Fibroblast of skin of abdomen (primary cell): ENCODE measurements at regions not wholly inside any gene's neighbourhood (a gene's known extent, or its start where the extent isn't known, plus 50 kb on each side); places are given as distances from the start of the nearest gene placed in this dataset.
"Not testable (repeated sequence)": the region's sequence is repeated elsewhere in the genome, so short reads cannot be mapped to it uniquely, and the experiment has no call there.

ENCODE experiments used
- DNase-seq: peaks from one replicate; pipeline ENCODE4 v3.0.0-alpha.2; 2013

DNA sequence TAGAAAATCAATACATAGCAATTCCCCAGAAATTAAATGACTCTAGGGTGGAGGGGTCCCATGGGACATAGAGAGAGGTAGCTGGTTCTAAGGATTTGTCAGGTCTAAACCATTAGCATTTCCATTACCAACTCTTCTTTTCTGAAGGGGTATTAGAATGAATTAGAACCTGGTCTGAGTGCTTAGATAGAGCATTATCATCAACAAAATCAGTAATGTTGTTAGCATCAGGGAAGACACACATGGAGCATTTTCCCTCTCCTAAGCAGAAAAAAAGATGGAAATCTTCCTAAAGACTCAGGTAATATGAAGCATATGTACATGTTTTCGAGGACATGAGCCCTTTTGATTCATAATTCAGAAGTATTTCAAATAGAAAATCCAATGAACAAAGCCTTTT is 984.4 kb upstream of the NCAM2 start:
- no peak for DNase-seq

DNA sequence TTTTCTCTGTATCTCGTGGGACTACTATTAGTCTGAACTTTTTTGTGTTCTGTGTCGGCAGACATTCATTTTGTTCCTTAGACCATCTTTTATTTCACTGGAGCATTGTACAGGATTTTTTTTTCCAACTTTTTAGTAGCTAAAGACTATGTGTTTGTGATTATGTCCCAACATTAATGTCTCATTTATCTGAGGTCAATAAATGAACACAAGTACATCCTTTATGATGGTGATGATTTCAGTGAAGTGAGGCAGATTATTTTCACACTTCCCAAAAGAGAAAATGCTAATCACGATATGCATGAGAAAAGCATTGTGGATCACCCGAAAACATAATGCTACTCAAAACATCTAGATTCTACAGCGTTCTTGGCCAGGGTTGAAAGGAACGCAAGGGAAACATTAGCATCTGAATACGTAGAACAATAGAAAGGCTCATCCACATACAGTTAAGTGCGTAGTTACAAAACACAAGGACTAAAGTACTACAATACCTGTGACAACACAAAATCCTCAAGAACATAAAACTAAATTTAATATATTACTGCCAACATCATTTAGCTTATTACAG is 981.7 kb upstream of the NCAM2 start:
- no peak for DNase-seq

DNA sequence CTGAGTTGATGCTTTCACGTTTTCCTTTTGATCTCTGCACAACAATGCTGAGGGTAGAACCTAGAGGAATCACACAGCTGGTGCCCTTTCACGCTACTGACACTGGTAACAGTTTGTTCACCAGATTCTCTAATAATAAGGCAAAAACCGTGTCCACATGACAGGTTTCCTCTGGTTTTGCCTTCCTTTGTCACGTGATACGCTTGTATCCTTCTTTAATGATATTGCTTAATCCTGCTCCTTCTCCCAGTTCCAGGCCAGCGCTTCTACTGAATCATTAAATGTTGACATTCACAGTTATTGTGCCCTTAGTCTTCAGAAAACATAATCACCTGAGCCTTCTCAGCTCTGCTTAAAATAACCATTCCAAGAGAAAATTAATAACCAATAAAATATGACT is 978.2 kb upstream of the NCAM2 start:
- no peak for DNase-seq

DNA sequence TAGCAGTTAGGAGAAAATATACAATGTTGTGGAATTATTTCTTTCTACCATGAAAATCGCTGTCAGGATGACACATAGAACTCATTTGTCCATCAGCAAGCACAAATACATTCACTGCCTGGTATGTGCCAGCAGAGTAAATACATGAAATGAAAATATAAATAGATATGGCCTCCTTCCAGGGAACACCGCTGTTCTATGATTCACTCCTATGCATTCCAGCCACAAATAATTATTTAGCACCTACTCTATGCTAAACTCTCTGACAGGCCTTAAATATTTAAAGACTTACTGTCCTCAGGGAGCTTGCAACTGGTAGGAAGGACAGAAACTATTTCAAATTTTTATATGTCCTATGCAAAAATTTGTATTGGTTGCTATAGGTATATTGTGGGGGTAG is 975.0 kb upstream of the NCAM2 start:
- no peak for DNase-seq

DNA sequence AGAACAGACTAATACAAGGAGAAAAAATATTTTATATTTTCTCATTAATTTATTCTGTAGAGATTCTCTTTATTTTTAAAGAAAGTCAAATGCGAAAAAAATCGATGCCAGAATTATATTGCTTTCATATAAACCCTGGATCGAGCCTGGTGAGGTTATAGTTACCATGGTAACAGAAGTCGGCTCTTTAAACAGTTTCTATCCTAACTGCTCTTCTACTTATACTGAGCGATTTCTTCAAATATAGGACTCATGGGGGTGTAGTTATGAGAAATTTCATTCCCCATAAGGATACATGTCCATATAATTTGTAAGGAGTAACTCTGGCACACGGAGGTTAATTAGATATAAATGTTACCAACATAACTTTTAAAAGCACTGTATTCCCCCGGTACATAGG is 973.5 kb upstream of the NCAM2 start:
- no peak for DNase-seq

DNA sequence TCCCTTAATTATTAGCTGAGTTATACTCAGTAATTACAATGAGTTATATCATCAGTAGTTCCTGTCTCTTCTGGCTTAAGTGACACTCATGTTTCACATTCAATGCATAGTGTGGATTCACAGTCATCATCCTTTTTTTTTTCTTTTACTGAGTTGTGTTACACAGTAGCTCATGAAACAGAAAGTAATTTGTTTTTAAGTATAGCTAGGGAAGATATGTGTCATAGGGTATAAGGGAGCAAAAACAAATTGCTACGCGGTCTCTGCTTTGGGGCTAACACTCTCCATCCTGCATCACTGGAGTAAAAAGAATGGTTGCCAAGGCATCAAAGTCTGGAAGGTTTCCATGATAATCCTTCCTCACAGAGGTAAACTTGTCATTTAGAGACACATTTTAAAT is 971.7 kb upstream of the NCAM2 start:
- no peak for DNase-seq

DNA sequence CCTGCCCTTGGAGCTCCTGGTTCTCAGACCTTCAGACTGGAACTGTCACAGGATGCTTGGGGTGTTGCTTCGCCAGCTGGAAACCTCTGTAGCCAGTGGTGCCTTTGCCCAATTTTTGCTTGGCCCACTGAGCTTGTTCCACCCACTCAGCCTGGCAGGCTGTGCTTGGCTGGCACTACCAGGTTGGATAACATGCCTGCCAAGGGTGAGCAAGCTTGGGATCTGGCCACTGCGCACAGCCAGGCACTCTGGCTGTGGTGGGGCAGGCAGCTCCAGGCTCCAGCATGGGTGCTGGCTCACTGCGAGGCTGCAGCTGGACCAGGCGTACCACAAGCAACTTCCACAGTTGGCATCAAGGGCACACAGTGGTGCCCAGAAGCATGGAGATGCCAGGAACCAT is 967.8 kb upstream of the NCAM2 start:
- DNase-seq = no peak

DNA sequence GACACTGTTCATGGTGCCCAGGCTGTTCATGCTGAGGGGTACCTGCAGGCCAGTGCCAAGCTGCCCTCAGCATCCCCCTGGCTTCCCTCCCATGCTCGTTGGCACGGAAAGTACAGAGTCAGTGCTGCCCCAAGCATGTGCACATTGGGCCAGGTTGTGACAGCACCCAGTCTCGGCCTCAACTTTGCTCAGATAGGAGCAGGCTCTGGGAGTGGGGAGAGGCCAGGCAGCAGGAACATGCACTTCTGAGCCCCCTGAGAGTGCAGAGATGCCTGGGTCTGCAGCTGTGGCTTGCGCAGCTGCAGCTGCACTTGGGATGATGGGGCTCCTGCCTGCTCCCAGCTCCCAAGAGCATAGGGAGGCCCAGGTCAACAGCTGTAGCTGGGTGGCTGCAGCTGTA is 966.4 kb upstream of the NCAM2 start:
- no peak for DNase-seq

DNA sequence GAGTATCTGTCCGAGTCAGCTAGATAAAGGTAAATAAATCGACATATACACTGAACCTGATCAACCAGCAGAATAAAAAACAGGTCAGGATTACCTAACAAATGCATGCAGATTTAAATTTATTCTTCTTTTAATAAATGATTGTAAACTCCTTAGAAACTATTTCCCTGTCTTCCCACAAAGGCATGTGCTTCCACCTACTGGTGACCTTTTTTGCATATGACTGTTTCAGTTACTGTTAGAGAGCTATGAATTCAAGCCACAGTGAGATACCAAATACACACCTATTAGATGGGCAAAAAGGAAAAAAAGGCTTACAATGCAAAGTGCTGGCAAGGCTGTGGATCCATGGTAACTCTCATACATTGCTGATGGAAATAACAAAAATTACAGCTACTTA is 957.4 kb upstream of the NCAM2 start:
- no peak for DNase-seq

DNA sequence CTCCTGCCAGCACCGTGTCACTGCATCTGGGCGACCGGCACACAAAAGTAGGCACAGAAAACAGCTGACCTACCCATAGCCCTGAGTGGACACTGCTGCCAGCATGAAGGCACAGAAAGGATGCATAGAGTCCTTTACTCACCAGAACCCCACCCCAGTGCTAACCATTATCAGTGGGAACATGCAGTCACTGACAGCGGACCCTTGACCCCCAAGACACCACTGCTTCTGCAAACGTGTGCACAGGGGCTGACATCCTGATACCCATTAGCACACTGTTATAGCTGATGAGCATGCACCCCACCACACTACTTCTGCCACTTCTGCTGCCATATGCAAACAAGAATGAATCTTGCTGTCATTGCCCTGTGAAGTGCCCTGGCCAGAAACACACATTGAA is 953.0 kb upstream of the NCAM2 start:
- no peak for DNase-seq

DNA sequence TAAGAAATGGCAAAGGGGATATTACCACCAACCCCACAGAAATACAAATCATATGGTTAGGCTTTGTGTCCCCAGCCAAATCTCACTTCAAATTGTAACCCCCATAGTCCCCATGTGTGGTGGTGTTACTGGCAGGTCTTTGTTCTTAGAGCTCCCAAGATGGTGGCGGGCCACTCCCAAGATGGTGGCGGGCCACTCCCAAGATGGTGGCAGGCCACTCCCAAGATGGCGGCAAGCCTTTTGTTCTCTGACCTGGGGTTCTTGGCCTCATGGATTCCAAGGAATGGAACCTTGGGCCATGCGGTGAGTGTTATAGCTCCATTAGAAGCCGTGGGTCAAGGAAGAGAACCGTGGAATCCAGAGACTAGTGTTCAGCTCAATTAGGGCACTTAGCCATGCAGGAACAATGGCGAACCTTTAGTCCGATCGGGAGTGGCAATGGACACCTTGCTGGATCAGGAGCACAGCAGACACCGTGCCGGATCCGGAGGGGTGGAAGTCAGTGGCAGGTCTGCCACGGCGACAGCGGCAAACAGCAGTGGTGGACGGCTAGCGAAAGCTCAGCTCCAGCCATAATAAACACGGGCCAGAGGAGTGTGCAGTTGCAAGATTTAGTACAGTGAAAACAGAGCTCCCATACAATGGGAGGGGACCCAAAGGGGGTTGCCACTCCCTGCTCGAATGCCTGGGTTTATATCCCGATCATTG is 949.9 kb upstream of the NCAM2 start:
- DNase-seq = not testable (repeated sequence)

DNA sequence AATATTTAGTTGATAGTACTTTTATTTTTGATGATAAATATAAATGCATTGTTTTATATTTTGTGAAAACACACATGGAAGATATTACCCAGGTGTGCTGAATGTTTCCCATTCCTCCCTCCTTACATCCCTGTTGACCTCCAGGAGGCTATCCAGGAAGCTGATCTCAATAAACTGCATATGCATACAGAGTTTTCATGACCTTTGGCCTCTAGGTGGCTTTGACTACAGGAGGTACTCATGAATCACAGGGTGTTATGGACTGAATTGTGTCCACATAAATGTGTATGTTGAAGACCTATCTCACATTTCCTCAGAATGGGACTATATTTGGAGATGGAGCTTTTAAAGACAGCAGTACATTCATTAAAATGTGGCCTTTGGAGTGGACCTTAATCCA is 914.9 kb upstream of the NCAM2 start:
- no peak for DNase-seq

DNA sequence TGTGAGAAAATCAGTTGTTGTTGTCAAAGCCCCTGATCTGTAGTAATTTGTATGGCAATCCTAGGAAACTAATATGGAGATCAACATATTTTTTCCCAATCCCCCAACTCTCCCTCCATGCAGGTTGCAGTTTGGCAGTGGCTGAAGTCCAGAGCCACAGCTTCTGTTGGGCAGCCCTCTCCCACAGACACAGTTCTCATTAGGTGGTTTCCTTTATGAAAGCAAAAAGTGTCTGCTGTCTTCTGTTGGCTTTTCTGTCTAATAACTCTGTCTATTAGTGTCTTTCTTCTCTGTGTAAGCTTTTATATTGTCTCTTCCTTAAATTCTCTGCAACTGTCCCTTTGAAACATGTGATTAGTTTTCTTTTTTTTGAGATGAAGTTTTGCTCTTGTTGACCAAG is 914.3 kb upstream of the NCAM2 start:
- DNase-seq = no peak

DNA sequence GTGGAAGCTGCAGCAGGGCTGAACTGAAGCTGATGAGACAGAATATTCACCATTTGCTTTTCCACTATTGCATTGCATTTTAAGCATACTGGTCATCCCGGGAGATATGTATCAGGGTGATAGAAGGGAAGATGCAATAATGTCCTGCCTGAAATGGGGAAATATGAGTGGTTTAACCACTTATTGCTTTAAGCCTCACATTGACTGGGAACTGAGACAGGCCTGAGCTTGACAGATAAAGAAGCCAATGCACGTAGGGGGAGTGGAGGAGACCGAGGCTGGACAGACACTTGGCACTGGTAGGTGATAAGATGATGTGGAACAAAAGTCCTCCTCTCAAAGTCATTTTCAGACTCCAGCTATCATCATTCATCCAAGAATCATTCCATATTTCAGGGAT is 911.7 kb upstream of the NCAM2 start:
- DNase-seq = no peak

DNA sequence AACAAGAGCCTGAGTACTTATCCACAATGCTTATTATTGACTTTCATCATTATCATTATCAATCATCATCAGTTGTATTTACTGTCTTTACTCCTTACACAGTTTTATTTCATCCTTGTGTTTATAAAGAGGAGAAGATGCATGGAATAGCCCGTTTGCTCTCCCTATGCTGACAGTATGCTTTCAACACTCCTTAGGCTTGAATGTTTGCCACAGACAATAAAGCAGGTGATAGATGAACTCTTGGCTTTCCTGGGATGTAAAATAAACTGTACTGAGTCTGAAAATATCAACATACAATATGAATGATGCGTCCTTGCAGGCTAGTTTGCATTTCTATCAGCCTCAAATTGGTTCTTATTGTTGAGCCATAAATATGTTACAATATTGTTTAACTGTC is 891.8 kb upstream of the NCAM2 start:
- no peak for DNase-seq

DNA sequence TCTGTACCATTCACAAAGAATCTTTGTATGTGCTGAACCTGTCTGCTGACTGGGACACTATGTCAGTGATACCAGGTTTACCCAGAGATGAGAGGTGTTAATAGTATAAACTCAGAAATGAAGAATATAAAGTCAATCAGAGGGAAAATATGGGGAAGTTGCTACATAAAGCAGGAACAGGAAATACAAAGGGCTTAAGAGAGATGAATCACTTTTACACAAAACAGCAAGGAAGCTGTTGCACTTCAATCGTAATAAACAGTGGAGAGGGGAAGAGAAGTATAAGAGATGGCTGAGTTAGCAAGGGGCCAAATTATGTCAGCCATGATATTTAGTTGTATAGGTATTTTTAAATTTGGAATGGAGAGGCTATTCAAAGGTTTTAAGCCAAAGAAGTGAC is 890.2 kb upstream of the NCAM2 start:
- DNase-seq = no peak

DNA sequence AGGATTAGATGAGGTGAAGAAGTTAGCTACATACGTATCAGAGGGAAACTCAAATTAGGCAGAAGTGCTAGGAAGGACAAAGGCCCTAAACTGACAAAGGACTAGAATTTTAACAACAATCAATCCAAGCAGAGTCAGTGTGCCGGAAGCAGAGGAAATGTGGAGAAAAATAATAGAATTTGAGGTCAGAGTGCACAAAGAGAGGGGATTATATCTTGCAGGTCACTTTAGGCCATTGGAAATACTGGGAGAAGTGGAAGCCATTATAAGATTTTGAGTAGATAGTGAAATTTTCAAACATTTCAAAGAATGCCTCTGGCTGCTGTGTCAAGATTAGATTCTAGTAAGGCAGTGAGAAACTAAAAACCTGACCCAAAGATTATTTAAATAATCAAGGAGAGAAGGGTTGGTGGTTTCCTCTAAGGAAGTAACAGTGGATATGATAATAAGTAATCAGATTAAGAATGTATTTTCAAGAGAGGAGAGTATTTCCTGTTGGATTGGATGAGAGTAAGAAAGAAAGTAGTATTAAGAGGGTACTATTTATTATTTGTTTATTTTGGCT is 889.2 kb upstream of the NCAM2 start:
- no peak for DNase-seq

DNA sequence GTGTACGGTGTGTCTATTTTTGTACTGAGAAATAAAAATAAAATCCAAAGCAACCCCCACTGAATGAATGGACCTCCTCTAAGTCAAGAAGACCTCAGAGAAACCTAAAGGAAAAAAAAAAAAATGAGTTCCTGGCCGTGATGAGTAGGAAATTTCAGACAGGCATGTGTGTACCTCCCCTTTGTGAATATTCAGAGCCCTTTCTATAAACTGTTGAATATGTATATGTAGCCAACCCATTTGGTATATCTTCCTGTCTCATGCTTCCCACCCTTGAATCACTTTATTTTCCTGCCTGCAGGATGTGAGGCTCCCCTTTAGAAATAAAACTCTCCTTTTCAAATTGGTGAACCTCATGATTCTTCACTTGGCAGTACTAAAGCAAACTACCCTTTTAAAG is 887.8 kb upstream of the NCAM2 start:
- DNase-seq = no peak

DNA sequence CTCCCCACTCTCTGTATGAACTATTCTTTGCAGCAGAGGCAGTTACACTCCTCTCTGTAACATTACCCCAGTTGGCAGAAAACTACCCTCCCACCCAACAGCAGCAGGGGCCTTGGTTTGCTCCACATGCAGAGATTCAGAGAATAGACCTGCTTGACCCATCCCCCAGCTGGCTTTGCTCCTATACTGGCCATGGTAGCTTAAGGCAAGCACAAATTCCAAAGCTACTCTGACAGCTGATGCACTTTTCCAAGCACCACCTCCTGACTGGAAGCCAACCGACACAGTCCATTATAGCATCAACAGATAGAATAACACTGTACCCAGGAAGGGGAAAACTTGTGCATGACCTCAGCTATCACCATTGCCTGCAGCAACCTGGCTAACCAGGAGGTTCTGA is 846.5 kb upstream of the NCAM2 start:
- no peak for DNase-seq

DNA sequence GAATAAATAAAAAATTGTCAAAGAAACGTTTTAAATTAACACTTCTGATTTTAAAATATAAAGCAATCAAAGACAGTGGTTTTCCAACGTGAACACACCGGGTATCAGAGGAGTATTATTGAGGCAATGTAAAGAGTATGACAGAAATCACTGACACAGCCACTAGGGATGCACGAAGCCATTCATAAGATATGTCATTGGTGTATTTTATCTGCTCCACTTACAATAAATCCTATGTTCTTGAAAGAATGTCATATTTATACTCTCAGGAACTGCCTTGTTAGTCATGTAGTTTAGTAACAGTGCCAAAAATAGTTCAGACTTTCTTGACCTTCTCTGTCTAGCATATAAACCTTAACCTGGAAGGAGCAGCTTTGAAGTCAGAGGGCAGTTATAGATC is 835.0 kb upstream of the NCAM2 start:
- DNase-seq = no peak

DNA sequence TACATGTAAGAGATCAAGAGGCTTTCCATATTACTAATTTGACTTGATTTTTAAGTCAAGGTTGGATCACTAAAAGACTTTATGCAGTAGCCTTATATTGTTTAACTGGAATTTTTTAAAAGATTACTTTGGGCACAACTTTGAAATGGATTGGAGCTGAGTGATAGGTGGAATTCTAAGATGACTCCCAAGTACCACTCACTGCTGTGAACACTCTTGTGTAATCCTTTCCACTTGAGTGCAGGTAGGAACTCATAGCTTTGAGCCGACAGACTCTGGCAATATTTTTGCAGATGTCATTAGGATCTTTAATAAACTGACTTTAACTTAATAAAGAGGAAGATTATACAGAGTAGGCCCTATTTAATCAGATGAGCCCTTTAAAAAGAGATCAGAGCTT is 831.1 kb upstream of the NCAM2 start:
- no peak for DNase-seq

DNA sequence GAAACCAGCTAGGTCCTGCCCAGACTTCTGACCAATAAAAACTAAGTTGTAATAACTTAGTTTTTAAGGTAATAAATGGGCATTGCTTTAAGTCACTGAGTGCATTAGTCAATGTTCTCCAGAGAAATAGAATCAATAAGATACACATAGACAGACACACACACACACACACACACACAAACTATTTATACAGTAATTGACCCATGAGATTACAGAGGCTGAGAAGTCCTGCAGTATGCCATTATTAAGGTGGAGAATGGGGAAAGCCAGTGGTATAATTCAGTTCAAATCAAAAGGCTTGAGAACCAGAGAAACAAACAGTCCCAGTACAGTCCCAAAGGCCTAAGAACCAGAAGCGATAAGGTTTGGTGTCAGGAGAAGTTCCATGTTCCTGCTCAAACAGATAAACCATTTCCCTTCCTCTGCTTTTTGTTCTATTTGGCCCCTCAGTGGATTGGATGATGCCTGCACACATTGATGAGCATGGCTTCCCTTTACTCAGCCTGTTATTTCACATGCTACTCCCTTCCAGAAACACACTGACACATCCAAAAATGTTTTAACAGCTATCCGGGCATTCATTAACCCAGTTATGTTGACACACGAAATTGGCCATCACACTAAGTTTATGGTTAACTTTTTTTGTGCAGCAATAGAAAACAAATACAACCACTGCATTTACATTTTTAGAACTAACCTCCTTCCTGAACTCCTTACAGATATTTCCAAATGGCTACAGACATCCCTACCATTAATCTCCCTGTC is 828.2 kb upstream of the NCAM2 start:
- DNase-seq = no peak

DNA sequence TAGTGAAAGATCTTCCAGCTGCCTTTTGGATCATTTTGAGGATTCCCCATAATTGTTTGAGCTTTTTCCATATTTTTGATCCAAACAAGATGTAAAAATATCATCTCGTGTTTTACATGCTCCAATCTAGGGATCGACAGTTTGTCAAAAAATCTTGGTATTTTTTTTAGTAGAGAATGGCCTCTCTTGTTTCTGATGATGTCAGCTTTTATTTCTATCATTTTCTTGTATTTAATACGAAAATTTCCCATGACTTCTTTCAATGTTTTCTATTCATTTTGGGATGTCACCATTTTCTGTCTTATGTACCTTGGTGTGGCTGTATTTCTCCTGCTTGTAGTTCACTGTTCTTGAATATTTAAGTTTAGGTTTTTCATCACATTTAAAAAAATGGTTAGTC is 812.0 kb upstream of the NCAM2 start:
- DNase-seq = no peak

DNA sequence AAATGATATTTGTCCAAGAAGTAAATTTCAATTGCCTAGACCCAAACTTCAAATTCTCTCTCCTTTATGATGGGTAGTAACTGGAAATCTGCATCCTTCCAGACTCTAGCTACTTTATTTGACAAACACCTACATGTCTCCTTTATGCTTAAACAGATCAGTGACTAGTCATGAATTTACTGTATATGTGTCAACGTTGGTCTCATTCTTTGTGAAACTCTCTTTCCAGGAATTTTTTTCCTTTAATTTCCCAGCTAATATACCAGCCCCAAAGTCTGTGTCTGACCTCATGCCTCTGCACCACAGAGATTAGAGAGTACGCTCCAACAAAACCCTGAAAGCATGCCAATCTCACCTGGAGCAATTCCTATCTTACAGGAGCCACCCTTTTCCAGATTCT is 811.2 kb upstream of the NCAM2 start:
- no peak for DNase-seq
